GM12865 (cell line): ENCODE measurements at regions not wholly inside any gene's neighbourhood (a gene's known extent, or its start where the extent isn't known, plus 50 kb on each side); places are given as distances from the start of the nearest gene placed in this dataset.
A peak's percentile ranks its signal among the peaks of the same experiment; 100 is the strongest.

Source experiments
- DNase-seq: peaks from one replicate; pipeline ENCODE4 v3.0.0; 2010; ENCODE audit warnings: low read depth
- H3K4me3 ChIP-seq: 2 replicates; pipeline ENCODE4 v1.5.1; 2011; ENCODE audit warnings: mild to moderate bottlenecking, low read depth, low read length, control low read depth
- CTCF ChIP-seq: IDR thresholded peaks from 2 replicates; pipeline ENCODE4 v1.5.1; 2011; ENCODE audit warnings: low read length, control low read depth, low read depth, inconsistent platforms; ENCODE audit not compliant: insufficient read depth; ENCODE audit errors: missing control alignments

GRCh38 chr4:186838295-186838694, 114.6 kb upstream of the FAT1 start:
- H3K4me3 ChIP-seq: no peak overlapping the region
- DNase-seq: no peak
- TF ChIP-seq CTCF: no peak

GRCh38 chr4:186839122-186840037, 115.7 kb upstream of the FAT1 start:
- DNase-seq: peak; percentile 30
- no peak for TF ChIP-seq CTCF

DNA sequence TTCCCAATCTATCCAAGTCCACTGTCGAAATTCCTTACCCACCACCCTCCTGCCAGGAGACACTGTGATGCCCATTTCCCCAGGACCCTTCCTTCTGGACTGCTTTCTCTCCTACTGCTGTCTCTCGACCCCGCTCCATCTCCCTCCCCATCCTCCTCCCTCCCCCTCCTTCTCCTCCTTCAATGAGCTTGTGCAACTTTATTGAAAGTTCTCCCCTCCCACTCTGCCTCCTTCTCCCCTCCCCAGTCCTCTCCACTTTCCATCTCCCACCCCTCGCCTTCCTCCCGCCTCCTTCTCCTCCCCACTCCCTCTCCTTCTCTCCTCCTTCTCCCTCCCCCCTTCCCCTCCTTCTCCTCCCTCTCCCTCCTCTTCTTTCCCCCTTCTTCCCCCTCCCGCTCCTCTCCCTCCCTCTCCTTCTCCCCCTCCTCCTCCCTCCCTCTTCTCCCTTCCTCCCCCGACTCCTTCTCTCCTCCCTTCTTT, 116.6 kb upstream of the FAT1 start:
- no peak for TF ChIP-seq CTCF
- no peak overlapping the region for H3K4me3 ChIP-seq
- no peak for DNase-seq

More at GRCh38 chr4:186839122-186840037, 115.7 kb upstream of the FAT1 start:
- no peak overlapping the region for H3K4me3 ChIP-seq

GRCh38 chr4:186840771-186841301, 117.2 kb upstream of the FAT1 start:
- H3K4me3 ChIP-seq: no peak overlapping the region
- no peak for TF ChIP-seq CTCF
- no peak for DNase-seq

- no peak overlapping the region for H3K4me3 ChIP-seq
- DNase-seq: no peak
- TF ChIP-seq CTCF: no peak
Measured at GRCh38 chr4:186844059-186844681, 120.5 kb upstream of the FAT1 start.

- TF ChIP-seq CTCF: no peak
- no peak for DNase-seq
- H3K4me3 ChIP-seq: no peak overlapping the region
Measured at GRCh38 chr4:186845137-186845842, 121.6 kb upstream of the FAT1 start.
